HG03097 (cell line): ENCODE measurements at regions not wholly inside any gene's neighbourhood (a gene's known extent, or its start where the extent isn't known, plus 50 kb on each side); places are given as distances from the start of the nearest gene placed in this dataset.

Source experiments
- ATAC-seq: cut with Tn5 transposase; IDR thresholded peaks from one replicate; pipeline ENCODE4 v1.9.1; 2021; ENCODE audit not compliant: unreplicated experiment, low FRiP score

DNA sequence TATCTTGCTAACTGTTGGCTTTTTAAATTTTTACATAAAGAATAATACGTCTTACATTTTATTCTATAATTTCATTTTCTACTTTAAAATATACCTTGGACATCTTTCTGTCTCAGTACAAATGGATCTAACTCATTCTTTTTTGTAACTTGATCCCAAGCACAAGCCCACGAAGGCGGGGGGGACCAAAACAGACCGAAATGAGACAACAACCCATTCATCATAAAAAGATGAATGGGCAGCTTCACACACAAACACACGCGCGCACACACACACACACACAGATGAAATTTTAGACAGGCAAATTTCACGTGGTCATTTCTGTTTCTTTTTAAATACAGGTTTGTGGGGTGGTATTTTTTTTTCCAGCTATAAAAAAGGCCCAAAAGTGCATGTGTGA is 271.3 kb upstream of the TOPAZ1 start:
- no peak for ATAC-seq

DNA sequence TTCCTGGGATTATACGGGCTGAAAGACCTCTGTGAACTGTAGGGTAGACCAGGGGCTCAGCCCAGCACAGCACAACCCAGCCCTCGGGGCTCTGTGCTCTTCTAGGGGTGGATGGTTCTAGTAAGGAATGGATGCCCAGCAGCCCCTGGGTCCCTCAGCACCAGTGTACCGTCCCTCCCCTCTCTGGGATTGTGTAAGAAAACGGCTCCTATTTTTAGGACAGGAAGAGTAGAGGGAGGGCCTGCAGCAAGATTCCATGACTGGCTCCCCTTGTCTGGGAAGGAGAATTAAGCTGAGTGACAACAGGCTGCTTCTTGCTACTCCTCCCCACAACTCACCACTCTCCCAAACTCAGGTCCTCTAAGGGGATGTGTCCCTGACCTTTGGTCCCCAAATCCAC is 270.8 kb upstream of the TOPAZ1 start:
- ATAC-seq: no peak

DNA sequence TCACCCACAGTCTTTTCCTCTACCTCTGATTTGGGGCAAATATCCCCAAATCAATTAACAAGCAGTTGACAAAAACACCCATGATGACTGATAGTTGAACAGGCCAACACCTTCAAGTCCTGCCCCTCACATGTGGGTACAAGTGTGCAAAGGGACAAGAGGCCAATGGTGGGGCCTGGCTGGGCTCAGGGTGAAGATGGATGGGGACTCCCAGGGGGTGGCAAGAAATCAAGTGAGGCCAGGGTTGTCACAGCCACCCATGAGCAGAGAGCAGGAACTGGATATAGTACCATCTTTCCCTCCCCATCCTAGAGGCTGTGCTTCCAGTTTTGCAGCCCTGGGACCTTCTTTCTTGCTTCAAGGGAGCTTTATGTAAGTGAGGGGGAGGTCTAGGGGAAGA is 270.2 kb upstream of the TOPAZ1 start:
- ATAC-seq: no peak

DNA sequence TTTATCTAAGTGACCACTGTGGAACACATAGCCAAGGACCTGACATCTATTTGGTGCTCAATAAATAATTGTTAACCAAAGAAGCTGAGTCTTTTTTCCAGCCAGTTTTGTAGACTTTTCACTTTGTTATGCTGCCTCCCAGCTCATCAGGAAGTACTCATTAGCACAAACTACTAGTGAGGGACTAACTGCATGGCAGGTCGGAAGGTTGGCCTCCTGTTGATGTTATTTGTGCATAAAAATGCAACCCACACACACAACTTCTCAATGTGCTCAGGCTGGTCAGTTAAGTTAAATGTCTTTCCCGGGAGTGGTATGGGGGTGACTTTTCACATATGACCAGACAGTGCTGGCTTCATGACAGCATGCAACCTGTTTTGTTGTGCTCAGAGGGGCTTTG is 263.0 kb upstream of the TOPAZ1 start:
- no peak for ATAC-seq

DNA sequence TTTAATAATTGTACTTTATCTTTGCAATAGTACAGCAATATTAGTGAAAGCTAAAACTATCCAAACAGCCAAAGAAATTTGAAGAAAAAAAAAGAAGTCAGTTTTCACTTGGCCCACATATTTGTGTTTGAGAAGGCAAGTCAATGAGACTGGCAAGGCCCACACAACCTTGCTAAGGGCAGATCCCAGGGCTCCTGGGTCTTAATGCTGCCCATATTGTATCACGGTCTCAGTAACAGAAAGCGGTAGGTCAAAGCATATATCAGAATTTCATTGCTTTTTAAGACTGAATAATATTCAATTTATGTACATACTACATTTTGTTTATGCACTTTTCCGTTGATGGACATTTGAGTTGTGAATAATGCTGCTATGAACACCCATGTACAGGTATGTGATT is 262.0 kb upstream of the TOPAZ1 start:
- ATAC-seq: no peak

DNA sequence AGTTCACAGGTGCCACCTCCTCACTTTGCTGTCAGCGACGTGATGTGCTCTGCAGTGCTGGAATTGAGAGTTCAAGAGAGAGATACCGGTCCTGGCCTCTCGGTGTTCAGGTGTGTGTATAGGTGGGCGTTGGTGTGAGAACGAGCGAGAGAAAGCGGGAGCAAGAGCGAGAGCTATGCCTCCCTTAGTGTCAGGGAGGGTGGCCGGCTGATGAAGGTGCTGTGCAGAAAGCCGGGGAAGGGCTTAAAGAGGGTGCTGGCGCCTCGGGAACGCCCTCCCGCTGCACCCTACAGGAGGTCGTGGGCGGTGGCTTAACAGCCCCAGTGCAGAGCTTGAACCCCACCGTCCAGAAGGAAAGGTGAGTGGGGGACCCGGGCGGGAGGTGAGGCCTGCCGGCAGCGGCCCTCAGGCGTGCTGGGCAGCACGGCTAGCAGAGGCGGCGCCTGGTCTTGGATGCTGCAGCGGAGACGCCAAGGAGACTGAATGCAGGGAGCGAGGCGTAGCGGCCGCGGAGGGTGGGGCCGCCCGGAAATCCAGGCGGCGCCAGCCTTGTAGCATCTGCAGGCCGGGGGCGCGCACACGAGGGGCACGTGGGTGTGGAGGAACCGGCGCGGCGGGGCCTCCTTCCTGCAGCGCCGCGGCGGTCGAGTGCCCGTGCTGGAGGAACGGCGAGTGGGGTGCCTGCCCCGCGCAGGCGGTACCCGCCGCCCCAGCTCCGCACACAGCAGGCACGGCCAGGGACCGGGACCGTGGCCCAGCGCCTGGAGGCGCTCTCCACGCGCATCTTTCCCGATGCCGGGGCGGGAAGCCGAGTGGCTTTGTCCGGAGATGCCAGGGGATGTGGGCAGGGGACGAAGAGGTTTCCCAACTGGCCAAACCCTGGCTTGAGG is 246.8 kb upstream of the TOPAZ1 start:
- no peak for ATAC-seq

DNA sequence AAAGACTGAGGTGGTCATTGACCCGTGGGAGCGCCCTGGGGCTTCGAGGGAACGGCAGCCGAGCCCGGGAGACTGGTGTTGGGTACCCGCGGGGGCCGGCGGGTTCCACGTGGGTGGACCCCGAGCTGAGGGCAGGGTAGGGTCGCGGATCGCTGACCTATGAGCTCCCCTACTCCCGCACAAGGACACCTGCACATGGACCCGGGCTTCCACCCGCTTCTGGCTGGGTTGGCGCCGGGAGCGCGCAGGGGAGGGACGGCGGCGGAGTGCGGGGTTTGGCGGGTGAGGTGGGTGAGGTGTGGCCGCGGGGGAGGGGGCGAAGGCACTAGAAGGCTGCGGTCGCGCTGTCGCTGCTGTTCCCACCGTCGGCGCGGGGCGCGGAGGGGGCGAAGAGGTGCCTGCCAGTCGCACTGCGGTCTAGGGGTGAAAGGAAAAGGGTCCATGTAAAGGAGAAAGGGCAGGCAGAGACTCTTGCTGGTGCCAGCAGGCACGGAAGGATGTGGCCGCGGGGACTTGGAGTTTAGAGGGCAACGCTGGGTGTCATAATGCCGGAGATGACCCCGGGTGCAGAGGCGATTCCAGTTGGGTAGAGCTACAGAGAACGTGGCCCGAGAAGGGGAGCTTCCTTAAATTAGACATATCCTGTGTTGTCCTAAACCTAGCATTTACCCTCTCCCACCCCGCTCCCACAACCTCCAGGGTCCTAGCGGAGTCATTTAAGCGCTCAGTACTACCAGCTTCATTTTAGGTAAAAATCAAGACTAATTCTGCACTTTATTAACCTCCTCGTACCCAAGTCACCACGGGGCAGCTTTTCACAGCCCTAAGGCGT is 245.9 kb upstream of the TOPAZ1 start:
- ATAC-seq: no peak

DNA sequence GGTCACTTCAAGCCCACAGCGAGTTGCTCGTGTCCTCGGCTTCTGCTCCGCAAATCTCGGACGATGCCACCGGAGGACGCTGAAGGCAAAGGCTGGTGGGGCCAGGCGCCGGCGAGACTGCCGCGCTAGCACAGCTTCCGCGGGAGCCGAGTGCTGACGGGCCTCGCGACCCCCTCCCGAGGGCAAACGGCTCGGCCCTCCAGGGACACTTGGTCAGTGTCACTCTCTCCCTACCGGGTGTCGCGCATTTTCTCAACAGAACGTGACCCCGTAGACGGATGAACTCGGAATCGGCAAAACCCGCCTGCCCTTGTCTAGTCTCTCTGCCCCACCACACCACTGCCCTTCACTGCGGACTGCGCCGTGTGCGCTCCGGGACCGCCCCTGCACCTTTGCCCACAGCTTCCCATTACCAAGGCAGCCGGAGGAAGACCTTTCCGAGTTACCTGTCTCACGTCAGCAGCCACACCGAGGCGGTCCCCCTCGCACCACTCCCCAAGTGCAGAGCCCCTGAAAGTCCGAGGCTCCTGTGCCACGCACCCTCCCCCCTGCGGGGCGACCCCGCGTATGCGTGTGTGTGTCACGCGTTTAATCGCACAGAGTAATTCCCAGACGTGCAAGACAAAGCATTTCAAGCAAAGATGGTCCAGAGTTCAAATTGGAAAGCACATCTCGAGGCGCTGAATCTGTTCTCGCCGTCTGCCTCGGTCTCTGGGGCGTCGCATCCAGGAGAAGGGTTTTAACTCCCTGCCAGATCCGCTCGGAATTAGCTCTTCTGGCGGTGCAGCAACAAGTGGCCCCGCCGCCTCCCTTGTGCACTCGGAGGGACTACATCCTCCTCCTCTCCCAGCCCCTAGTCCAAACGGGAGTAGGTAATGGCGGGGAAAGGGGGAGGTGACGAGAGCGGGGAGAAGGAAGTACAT is 245.0 kb upstream of the TOPAZ1 start:
- no peak for ATAC-seq

DNA sequence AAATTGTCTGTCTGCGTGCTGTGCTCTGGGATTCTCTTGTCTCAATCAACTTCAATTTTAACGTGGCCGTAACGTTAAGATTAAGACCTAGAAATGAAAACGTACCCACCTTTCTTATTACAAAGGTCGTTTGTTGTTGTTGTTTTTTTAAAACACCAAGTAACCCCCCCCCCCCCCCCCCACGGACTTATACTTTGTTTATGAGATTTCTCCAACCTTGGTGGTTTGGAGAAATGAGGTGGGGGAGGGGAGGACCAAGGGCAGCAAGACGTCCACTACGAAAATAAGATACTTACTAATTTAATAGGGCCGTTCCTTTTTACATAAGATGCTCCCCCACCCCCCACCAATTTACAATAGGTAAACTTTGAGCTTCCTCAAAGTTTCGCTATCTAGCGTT is 244.4 kb upstream of the TOPAZ1 start:
- no peak for ATAC-seq

DNA sequence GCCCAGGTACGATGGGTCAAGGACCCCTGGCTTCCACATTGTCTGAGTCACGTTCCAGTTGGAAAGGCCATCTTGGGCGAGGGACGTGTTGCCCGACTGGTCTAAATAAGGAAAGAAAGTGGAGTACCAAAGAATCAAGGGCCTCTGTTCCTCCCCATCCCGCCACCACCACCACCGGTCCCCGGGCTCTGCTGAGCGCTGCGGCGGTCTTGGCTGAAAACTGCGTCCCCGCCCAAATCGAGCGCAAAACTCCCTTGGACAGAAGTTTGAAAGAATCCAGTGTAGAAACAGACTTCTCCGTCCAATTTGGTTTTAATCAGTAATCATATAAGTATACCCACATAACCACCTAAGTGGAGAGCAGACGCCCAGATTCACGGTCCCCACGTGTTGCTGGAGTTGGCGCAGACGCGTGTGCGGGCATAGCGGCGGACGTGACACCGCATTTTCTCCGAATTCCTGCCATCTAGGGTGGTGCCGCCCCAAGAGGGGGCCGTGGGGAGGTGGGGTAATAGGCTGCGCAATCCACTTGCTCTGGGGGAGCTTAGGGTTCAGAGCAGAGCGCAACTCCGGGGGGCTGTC is 243.8 kb upstream of the TOPAZ1 start:
- ATAC-seq: no peak

DNA sequence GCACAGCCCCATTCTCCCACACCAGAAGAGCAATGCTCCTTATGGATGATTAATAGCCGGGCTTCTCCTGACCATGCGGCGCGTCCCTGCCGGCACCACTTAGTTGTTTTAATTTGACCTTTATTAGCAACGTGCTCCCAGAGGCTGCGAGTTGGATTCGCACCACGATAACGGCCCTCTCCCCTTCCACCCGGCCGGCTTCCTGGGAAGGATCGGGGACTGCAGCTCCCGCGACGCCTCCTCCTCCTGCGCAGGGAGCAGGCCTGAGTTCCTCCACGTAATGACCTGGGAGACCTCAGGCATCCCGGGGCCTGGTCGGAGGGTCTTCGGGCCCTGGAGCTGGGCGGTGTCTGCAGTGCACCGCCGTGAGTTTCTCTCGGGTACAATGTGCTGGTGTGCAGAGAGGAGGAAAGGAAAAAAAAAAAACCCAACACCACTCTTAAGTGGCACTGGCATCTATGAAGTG is 243.3 kb upstream of the TOPAZ1 start:
- ATAC-seq: no peak

DNA sequence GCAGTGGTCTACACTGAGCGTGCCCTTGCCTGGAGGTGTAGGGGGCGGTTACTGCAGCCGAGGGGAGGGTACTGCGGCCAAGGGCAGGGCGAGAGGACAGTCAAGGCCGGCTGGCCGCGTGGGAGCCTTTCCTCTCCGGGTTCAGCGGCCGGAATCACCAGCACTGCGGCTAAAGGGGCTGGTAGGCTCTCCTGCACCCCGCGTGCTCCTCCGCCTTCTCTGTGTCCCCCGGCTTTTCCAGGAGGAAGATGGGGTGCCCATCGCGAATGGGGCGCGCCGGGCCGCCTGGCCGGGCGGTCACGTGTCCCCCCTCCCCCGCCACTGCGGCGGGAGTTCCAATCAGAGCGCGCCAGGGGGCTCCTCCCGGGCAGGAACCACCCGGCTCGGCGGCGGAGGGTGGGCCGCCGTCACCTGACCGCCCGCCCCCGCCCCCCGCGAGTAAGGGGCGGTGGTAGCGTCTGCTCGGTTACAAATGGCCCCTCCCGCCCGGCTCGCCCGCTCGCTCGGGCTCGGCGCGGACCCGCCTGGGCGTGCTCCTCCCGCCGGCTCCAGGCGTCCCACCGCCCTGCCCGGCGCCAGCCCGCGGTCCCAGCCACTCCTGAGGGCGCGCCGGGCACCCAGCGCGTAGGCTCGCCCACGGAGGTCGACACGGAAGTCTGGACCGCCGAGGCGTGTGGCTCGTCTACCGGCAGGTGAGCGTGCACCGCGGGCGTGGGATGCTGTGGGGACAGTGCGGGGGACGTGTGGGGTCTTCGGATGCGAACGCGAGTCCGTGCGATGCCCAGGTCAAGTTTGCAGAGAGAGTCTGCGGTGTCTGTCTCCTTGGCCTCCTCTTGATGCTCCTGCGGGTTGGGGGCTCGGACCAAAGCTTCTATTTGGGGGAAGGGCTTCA is 242.6 kb upstream of the TOPAZ1 start:
- no peak for ATAC-seq

DNA sequence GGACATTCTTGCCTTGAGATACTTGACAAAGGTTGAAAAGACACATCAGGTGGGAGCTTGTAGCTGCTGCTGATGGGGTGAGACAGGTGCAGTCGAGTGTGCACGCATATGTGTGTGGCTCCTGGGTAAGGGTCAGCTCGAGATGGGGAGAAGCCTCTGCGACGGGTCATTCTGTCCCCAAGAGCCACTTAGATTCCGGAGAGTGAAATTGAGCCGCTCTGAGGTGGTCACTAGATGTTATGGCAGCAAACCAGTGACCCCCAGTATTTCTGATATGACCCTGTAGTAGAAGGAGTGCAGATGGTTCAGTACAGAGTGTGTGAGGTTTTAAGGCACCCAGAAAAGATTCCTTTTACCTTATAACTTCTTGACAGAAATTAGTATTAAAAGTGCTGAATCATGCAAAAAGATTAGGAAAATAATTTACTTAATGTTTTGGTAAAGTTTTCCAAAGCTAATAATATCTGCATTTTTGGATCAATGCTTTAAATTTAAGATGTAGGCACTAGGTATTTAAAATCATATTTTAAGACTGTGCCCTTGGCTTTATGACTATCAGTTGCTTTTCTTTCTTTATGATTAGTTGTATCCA is 241.9 kb upstream of the TOPAZ1 start:
- no peak for ATAC-seq

DNA sequence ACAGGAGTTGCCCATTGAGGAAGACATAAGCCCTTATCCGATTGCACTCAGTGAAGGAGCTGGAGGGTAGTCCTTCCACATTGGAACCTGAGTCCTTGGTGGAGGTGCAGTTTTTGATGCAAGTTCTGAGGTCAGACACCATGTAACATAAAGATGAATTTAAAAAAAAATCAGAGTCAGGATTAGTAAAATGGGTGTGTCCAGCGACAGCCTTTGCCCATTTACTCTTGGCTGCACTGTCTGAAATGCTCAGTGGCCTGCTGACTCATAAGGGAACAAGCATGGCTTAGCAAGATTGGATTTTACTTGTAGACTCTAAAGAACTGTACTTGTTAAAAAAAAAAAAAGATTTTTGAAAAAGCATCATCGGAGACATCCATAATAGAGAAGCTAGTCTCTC is 241.1 kb upstream of the TOPAZ1 start:
- ATAC-seq: no peak

DNA sequence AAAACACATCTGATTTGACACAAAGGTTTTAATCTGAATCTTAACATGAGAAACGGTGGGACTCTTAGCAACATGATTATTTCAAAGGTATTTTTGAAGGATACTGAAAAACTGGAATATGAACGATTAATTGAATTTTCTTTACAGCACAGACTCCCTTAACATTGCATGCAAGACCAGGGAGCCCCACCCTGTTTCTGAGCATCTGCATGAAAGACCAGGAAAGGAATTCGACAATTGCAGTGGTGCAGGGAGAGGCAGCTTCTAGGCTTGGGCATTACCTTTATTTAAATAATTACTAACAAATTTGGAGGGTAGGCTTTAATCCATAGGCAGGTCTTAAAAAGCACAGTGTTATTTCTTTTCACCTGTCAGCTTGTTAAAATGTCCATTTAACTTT is 240.6 kb upstream of the TOPAZ1 start:
- no peak for ATAC-seq

DNA sequence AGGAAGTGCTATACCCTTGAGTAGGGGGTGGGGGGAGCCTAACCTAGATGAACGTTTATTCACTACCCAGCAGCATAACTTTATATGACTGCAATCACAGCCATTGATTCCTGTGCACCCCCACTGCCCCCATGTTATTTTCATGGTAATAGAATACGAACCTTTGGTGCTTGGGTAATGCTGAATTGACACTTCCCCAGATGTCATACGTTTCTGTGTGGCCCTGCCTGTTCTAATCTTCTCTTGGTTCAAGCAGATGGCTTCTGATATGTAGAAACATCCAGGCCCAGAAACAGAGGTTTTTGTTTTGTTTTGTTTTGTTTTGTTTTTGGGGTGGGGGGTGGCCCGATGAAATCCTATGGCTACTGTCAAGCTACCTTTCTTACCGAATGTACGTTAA is 237.9 kb upstream of the TOPAZ1 start:
- no peak for ATAC-seq

DNA sequence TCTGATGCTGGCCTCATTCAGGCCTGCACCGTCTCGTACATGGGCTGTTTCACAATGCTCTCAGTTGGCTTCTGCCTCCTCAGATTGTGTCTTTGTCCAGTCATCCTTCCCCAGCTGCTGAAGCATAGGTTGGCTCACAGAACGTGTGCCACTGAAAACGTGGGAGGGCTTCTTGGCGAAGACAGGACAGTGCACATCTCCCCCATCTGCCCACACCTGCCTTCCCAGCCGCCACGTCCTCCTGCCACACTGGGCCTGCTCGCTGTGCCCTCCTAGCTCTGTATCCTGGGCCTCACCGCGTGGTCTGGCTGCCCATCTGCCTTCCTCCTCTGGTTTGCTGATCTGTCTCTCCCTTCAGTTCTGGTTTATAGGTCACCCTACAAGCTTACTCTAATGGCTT is 230.0 kb upstream of the TOPAZ1 start:
- no peak for ATAC-seq

DNA sequence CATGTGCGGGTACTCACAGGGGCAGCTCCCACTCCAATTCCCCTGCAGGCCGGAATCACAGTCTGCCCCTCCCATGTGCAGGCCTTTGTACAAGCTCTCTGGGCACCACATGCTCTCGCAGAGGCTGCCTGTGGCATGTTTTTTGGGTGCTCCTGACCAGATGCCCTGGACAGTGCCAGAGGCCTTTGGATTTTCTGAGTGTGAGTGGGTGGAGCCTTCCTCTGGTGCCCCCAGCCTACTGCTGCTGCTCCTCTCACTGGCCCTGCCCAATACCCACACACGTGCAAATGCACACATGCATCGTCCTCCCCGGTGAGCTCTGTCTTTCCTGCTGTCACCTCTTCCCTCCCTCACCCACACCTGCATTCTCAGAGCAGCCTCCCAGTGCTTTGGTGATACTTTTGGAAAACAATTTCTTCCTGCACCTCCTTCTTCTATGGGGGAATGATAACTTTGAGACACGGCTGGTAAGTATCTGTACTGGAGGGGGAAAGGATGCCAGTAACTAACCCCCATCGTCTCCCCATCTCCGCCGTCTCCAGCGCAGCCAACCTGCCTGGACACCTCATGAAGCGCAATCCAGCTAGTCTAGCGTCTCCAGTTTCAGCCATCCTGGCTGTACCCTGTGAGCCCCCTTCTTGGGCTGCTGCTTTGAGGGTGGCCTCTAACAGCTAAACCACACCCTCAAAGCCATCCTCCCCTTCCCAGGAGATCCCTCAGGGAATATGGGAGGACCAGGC is 229.4 kb upstream of the TOPAZ1 start:
- no peak for ATAC-seq
